Sigmoid colon (tissue), 4 donors: ENCODE measurements at regions not wholly inside any gene's neighbourhood (a gene's known extent, or its start where the extent isn't known, plus 50 kb on each side); places are given as distances from the start of the nearest gene placed in this dataset.

ENCODE experiments used
- POLR2A ChIP-seq, 2 donors: fragments of 450-650 bp; IDR thresholded peaks; one replicate each; pipeline ENCODE4 v1.6.1; 2016; ENCODE audit warnings: antibody characterized with exemption in 2 of 2, mild to moderate bottlenecking in 2 of 2, moderate library complexity in 2 of 2
- POLR2AphosphoS5 ChIP-seq, 4 donors: sonication (generic); formaldehyde crosslinking; IDR thresholded peaks; one replicate each; pipeline ENCODE4 v1.6.1; 2017; ENCODE audit warnings: antibody characterized with exemption in 4 of 4
- TF ChIP-seq, protein P1 (sequence below), 4 experiments: fragments of 450-650 bp in 3 of 4; fragments of 200-600 bp in 1 of 4; IDR thresholded peaks; one replicate each; pipeline ENCODE4 v1.5.1; 2016 to 2019; ENCODE audit warnings: antibody characterized with exemption in 4 of 4, mild to moderate bottlenecking in 3 of 4, moderate library complexity in 2 of 4

DNA sequence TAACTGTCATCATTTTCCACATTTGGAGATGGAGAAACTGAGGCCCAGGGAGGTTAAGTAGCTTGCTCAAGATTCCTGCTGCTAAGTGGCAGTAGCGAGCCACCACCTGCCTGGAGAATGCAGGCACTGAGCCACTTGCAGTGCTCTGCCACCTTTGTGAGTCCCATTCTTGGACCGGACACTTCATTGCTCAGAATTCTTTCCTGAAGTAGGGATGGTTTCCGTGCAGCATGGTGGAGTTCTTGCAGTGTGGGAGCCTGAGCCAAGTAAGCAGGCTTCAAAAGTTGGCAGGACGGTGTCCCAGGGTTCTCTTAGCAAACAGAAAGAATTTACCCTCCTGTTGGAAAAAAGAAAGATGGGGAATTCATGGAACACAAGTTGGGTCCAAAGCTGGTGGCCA is 115.0 kb upstream of the MMADHC start:
- TF ChIP-seq POLR2A (IDR thresholded peaks at IDR 0.05) (no peak), POLR2AphosphoS5 (IDR thresholded peaks at IDR 0.05) (no peak)
- TF ChIP-seq, protein P1, sequence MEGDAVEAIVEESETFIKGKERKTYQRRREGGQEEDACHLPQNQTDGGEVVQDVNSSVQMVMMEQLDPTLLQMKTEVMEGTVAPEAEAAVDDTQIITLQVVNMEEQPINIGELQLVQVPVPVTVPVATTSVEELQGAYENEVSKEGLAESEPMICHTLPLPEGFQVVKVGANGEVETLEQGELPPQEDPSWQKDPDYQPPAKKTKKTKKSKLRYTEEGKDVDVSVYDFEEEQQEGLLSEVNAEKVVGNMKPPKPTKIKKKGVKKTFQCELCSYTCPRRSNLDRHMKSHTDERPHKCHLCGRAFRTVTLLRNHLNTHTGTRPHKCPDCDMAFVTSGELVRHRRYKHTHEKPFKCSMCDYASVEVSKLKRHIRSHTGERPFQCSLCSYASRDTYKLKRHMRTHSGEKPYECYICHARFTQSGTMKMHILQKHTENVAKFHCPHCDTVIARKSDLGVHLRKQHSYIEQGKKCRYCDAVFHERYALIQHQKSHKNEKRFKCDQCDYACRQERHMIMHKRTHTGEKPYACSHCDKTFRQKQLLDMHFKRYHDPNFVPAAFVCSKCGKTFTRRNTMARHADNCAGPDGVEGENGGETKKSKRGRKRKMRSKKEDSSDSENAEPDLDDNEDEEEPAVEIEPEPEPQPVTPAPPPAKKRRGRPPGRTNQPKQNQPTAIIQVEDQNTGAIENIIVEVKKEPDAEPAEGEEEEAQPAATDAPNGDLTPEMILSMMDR (IDR thresholded peaks at IDR 0.05): no peak
